Activated CD8-positive, alpha-beta T cell treated with anti-CD3 and anti-CD28 coated beads for 36 hours (primary cell): ENCODE measurements at regions not wholly inside any gene's neighbourhood (a gene's known extent, or its start where the extent isn't known, plus 50 kb on each side); places are given as distances from the start of the nearest gene placed in this dataset.
"Not testable (repeated sequence)": the region's sequence is repeated elsewhere in the genome, so short reads cannot be mapped to it uniquely, and the experiment has no call there.

Source experiments
- ATAC-seq: fragments of 200-7000 bp; cut with Tn5 transposase; one replicate; pipeline ENCODE4 v1.10.0; 2021; ENCODE audit warnings: mild to moderate bottlenecking, moderate library complexity
- CTCF ChIA-PET: fragments of 350-600 bp; sonication (Branson Sonifier 250); formaldehyde crosslinking; loops from one replicate; lab custom pipeline; 2021; ENCODE audit warnings: antibody characterized with exemption; lab: Charles Lee
- POLR2A ChIA-PET: fragments of 350-600 bp; sonication (Branson Sonifier 250); formaldehyde crosslinking; loops from one replicate; lab custom pipeline; 2021; ENCODE audit warnings: antibody characterized with exemption; lab: Charles Lee
- DNase-seq: peaks from one replicate; pipeline ENCODE4 v3.0.0-alpha.2; 2020
- H3K27ac Mint-ChIP-seq: one replicate; pipeline ENCODE4 v1.8.0; 2021; ENCODE audit warnings: mild to moderate bottlenecking, mixed read lengths
- H3K27me3 Mint-ChIP-seq: one replicate; pipeline ENCODE4 v1.8.0; 2021; ENCODE audit warnings: mixed read lengths
- H3K36me3 Mint-ChIP-seq: one replicate; pipeline ENCODE4 v1.8.0; 2021; ENCODE audit warnings: low read depth, mixed read lengths
- H3K4me1 Mint-ChIP-seq: one replicate; pipeline ENCODE4 v1.8.0; 2021; ENCODE audit warnings: low read depth, mixed read lengths
- H3K4me3 Mint-ChIP-seq: one replicate; pipeline ENCODE4 v1.8.0; 2021; ENCODE audit warnings: mild to moderate bottlenecking, moderate library complexity, mixed read lengths
- H3K9me3 Mint-ChIP-seq: one replicate; pipeline ENCODE4 v1.8.0; 2021; ENCODE audit warnings: mixed read lengths
- CTCF ChIP-seq: fragments of 200-600 bp; IDR thresholded peaks from one replicate; pipeline ENCODE4 v1.8.0; 2022; ENCODE audit warnings: antibody characterized with exemption, mild to moderate bottlenecking
- intact Hi-C: fragments of 100-400 bp; cut with micrococcal nuclease; formaldehyde crosslinking; loops from one replicate; pipeline ENCODE4 v1.10.0; 2022

GRCh38 chr2:144905956-144906355 lies 386.0 kb upstream of the ZEB2 start:
- no peaks in the 10 kb centered on the region for H3K36me3 Mint-ChIP-seq
- intact Hi-C loops: no loop called here
- CTCF ChIA-PET: no interaction called here
- ATAC-seq (no peak), DNase-seq (no peak)
- peaks cover 4% of the 10 kb centered on the region for H3K27me3 Mint-ChIP-seq
- H3K27ac Mint-ChIP-seq: no peak overlapping the region
- no peak for TF ChIP-seq CTCF
- POLR2A ChIA-PET: no interaction called here
- H3K4me3 Mint-ChIP-seq: no peak overlapping the region
- H3K9me3 Mint-ChIP-seq: peaks cover 3% of the 10 kb centered on the region
- H3K4me1 Mint-ChIP-seq: no peaks in the 10 kb centered on the region

- Mint-ChIP-seq H3K4me1 (no peaks in the 10 kb centered on the region), H3K4me3 (no peak overlapping the region), H3K36me3 (no peaks in the 10 kb centered on the region), H3K27ac (no peak overlapping the region), H3K27me3 (peaks cover 4% of the 10 kb centered on the region), H3K9me3 (peaks cover 3% of the 10 kb centered on the region)
- DNase-seq (no peak), ATAC-seq (no peak)
- intact Hi-C loops: no loop called here
- POLR2A ChIA-PET: no interaction called here
- CTCF ChIA-PET: no interaction called here
- no peak for TF ChIP-seq CTCF
Observed at GRCh38 chr2:144904612-144905011, 384.7 kb upstream of the ZEB2 start.

GRCh38 chr2:144903045-144903444 lies 383.1 kb upstream of the ZEB2 start:
- intact Hi-C loops, DNase-seq, H3K9me3 Mint-ChIP-seq, H3K27ac Mint-ChIP-seq, CTCF ChIA-PET, H3K36me3 Mint-ChIP-seq, ATAC-seq, POLR2A ChIA-PET, H3K4me1 Mint-ChIP-seq, H3K4me3 Mint-ChIP-seq, H3K27me3 Mint-ChIP-seq: not testable (repeated sequence)

- H3K27me3 Mint-ChIP-seq, DNase-seq, H3K4me3 Mint-ChIP-seq, ATAC-seq, H3K27ac Mint-ChIP-seq, H3K9me3 Mint-ChIP-seq, H3K4me1 Mint-ChIP-seq, POLR2A ChIA-PET, CTCF ChIA-PET, intact Hi-C loops, H3K36me3 Mint-ChIP-seq: not testable (repeated sequence)
Observed at GRCh38 chr2:144901386-144901785, 381.5 kb upstream of the ZEB2 start.

- no peak for TF ChIP-seq CTCF
- Mint-ChIP-seq H3K4me3 (no peak overlapping the region), H3K4me1 (no peaks in the 10 kb centered on the region)
Observed at GRCh38 chr2:144896341-144896740, 376.4 kb upstream of the ZEB2 start.

DNA sequence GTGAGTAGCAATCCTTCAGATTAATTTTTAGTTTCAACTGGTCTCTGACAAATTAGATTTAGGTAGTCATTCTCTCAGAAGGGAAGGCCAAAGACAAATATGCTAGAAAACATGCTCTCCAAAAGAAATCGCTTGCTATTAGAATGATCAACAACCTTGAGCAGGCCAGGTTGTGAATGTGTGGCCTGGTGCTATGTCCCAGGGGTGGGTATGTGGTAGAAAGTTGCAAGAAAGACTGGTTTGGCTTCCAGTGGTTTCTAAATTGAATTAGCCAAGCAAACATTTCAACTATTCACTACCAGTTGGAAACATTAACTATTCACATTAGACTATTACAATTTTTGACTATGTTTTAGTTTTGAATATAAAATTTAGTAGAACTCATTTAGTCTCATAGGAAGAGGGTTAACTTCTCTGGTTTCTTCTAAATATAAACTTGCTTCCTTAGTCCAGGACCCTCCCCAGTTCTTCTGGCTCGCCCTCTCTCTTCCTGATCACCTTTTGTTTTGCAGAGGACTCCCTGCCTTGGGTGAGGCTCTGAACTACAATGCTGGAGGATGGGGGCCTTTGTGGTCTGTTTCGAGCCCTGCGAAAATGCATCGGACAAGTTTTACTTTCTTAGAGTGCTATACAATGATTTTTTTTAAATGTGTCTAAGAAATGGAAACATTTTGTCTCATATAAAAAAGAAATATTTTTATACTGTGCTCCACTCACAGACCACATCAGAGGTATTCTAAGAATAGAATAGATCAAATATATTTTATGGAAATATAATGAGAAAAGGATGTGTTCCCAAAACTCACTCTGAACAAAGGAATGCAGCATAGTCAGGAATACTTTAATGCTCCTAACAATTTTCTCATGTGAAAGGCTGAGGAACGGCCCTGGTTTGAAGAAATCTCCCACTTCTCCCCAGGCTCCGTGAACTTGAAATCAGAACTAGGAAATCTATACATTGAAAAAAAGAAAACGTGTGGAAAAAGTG lies 375.0 kb upstream of the ZEB2 start:
- Mint-ChIP-seq H3K36me3 (no peaks in the 10 kb centered on the region), H3K27me3 (peaks cover 4% of the 10 kb centered on the region), H3K4me3 (no peak overlapping the region), H3K27ac (no peak overlapping the region), H3K4me1 (no peaks in the 10 kb centered on the region), H3K9me3 (no peaks in the 10 kb centered on the region)
- ATAC-seq (no peak), DNase-seq (no peak)
- intact Hi-C loops: no loop called here
- ChIA-PET POLR2A (no interaction called here), CTCF (no interaction called here)
- TF ChIP-seq CTCF: no peak

More at GRCh38 chr2:144896341-144896740, 376.4 kb upstream of the ZEB2 start:
- DNase-seq (no peak), ATAC-seq (no peak)
- ChIA-PET CTCF (no interaction called here), POLR2A (no interaction called here)
- Mint-ChIP-seq H3K27me3 (no peaks in the 10 kb centered on the region), H3K36me3 (no peaks in the 10 kb centered on the region), H3K9me3 (no peaks in the 10 kb centered on the region), H3K27ac (no peak overlapping the region)
- intact Hi-C loops: no loop called here
